ENCODE measurements at regions not wholly inside any gene's neighbourhood (a gene's known extent, or its start where the extent isn't known, plus 50 kb on each side); places are given as distances from the start of the nearest gene placed in this dataset.

DNA sequence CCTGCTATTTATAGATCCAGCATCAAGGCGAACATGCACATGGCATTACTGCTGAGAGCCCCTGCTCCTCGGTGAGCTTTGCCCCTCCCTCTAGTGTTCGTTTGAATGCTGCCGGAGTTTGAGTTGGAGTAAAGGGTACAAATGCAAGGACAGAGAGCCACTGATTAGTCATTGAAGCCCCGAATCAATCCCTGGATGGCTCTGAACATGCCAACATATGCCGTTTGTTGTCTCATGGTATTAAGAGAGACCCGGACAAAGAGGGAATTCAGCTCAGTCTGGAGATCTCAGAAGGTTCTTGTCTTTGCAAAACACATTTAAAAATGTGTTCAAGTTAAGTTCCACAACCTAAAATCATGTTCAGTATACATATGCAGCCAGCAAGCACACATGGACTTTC, 789.2 kb upstream of the NR2F2 start:
- DNase-seq: no peak

DNA sequence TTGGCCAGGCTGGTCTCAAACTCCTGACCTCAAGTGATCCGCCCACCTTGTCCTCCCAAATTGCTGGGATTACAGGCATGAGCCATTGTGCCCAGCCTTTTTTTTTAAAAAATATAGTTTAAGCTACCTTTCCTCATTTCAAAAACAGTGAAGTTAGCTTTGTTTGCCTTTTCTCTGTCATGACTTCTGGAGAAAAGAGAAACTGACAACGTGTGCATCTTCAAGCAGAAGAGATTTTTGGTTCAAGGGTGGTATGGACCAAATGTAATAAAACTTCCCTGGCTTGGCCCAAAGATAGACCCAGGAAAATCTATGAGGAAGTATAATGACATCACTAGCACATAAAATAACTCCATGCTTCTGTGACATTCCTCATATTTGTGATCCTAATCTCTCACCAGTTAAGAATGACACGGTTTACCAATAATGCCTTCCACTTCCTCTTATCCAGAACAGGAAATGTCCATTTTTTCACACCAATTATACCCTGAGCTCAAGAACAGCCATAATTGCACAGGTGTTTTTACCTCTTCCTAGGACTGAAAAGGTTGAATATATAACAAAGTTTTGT, 781.2 kb upstream of the NR2F2 start:
- DNase-seq: no peak

DNA sequence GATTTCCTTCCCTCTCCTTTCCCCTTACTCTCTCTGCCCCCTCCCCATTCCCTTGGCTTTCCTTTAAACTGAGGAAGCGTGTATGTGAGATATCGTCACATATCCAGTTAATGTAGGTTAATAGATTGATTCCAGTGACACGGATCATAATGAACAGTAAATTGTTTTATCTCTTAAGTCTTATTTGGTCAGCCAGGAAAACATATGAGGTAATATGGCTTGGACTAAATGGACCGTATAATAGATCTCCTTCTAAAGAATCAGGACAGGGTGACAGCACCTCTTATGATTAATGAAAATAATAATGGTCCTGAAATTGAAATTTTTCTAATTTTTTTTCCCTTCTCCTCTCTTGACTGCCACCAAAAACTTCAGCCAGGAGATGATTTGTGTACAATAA, 779.8 kb upstream of the NR2F2 start:
- DNase-seq: no peak

DNA sequence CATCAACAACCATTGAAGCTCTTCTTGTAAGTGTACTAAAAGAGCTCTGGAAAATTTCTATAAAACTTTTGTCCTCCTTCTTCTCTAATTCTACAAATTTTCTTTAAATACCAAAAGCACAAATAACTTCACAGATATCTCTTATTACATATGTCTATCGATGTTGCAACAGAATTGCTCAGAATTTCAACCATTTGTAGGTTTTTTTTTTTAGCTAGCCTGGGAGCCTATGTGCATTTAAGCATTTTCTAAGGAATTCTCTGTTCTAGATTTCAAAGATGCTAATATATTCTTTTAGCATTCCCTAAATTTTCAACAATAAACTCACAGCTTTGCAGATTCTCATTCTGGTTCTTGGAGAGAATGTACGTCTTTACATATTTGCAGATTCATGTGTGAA, 774.3 kb upstream of the NR2F2 start:
- no peak for DNase-seq

DNA sequence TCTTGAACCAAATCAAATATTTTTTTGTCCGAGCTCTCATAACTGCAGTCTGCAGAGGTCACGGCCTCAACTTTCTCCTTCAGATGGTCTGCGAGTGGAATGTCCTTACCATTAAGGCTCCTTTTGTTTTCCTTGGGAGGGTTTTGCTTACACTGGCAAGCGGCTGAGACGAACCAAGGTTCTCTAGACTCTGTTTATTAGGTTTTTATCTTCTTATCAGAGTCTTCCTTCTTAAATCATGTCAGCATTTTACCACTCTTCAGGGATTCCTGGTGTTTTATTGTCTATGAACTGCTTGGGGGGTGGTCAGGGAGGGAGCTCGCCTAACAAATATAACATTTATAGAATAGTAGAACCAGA, 773.7 kb upstream of the NR2F2 start:
- no peak for DNase-seq

DNA sequence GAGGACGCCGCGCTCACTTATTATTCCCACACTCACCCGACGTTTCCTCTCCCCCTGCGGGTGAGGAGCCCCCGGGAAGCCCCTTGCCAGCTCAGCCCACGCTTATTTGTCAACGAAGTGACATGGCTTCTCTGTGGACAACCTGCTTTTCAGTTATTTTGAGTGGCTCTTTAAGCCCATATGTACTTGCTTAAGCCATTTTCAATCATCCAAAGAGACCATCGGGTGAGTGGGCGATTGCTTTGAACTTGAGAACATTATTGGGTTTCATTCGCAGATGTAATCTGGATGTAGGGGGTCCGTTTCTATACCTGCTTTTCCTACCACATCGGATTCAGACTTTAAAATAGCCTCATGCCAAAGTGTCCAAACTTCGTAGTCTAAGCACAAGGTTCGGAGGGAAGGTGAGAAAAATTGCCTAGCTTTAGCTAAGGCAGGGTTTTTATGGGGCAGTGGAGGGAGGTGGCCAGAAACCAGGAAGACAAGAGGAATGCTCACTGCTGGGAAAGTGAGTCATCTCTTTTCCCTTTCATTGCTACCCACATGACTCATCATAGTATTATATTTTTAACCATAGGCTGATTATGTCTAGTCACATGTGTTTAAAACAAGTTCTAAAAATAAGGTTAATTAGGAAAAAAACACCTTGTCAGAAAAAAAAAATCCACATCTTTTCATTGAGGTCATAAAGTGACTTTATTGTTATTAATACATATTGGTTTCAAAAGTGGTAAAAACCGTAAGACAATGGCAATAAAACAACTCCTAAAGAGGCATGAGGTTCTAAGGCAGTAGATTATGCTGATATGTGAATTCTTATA, 773.1 kb upstream of the NR2F2 start:
- no peak for DNase-seq

DNA sequence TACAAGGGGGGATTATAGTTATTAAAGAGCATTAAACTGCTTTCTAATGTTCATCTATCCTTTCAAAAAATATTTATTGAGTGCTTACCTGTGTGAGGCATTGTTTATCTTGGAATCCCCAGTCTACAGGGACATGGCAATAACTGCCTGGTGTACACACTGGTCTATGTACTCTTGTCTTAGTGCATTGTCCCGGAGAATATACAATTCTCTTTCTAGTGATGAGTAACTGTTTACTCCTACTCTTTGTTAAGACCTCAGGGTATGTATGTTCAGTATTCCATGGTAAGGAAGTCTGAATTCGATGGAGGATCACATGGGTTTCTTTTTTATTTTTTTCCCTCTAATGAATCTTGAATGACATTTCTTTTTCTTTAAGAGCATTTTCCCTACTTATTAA, 772.4 kb upstream of the NR2F2 start:
- DNase-seq: no peak

DNA sequence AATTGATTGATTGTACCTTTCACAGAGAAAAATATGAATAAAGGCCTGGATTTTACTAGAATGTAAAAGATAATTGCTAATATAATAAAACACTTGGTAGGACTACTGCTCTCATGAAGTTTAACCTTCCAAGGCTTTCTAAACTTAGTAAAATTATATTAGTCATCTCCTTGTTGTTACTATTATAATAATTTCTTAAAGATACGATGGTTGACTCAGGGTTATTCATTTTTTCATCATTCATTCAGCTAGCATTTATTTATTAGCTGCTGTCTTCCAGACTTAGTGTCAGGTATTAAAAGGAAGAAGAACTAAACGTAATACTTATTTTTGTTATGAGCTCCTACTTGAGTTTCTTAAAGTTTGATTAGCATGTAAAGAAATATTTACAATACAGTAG, 771.6 kb upstream of the NR2F2 start:
- DNase-seq: no peak

DNA sequence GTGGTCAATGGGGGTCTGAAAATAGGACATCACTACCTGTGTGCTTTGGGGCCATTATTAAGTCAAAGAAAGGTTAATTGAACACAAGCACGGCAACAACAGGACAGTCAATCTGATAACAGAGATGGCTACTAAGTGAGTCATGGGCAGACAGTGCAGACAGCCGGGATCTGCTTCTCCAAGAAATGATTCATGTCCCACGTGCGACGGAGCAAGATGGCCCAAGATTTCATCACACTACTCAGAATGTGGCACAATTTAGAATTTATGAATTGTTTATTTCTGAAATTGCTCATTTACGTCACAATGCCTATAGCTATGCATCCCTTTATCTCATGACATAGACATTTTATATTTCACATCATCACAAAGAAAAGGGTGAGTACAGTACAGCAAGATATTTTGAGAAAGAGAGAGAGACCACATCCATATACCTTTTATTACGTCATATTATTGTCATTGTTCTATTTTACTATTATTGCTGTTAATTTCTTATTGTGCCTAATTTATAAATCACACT, 770.6 kb upstream of the NR2F2 start:
- DNase-seq: no peak

DNA sequence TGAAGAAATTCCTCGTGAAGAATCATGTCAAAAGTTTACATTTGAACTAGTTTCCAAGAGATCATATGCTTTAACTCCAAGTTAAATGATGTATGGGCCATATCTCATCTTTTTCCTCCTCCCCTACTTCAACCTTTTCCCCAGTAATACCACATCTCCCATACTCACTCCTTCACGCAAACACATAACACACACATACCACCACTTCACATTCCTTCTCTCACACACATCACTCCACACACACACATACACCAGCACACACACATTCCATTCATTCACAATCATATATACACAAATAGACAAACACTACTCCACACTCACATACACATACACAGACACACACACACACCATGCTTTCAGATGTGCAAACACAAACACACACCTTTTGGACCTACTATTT, 769.0 kb upstream of the NR2F2 start:
- DNase-seq: no peak

DNA sequence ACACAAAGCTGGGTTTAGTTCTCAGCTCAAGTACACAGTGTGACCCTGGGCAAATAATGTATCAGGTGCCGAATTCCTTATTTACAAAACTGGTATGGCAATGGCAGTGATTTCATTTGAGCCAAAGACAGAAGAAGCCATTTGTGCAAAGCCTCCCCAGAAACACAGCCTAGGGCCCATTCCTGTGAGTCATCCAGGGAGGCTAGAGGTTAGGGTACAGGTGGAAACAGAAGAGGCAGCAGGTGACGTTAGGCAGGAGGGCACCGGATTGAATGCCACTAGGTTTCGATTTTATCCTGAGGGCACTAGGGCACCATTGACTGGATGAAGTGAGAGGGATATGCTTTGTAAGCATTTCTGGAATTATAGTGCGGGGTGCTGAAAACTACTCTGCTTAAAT, 766.9 kb upstream of the NR2F2 start:
- DNase-seq: no peak

DNA sequence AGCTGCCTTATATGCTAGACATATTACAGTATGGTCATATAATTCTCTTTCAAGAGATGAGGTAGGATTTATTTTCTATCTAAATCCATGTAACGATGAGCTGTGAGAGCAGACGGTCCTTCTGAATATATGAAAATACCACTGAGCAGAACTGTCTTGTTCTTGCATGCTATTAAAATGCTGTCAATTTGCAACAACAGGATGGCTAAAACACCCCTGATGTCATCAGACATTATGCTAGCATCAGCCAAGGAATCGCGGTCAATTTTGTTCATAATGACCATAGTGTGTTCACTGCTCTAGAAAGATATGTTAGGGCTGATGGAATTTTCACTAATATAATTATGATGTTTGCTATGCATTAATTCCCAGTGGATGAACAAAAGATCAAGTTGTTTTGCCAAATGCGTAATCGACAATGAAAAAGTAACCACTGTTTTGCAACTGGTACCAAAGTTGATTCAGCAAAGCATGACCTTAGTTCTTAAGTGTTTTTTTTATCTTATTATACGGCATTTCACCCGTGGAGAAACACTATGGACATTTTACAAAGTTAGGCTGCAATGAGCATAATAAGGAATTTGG, 765.4 kb upstream of the NR2F2 start:
- no peak for DNase-seq

DNA sequence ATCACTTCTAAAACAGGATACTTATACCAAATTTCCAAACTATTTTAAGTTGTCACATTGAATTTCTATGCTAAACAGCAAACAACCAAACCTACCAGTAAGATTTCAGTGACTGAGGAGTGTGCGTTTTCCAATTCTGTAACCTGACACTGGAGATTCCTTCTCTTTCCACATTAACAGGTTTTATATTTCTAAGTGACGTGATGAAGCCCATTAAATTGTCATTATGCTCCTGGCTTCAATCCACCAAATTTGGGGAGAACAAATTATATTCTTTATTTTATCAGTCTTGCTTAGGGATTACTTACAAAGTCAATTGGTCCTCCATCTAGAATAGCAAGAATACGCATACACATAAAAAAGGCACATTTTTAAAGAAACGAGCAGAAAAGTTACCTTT, 764.8 kb upstream of the NR2F2 start:
- DNase-seq: no peak

DNA sequence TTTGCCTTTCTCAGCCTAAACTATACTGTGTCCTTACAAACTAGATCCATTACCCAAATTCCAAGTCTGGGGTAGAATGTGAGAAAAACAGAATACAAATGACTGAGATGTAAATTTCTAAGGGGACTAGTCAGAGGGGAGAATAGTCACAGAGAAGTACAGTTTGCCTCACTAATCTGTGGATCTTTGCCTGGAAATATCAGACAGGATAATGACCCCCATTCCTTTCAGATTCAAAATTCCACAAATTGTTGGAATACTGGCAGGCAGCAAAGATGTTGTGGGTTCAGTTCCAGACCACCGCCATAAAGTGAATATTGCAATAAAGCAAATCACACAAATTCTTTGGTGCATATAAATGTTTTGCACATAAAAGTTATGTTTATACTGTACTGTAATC, 762.8 kb upstream of the NR2F2 start:
- DNase-seq: no peak

DNA sequence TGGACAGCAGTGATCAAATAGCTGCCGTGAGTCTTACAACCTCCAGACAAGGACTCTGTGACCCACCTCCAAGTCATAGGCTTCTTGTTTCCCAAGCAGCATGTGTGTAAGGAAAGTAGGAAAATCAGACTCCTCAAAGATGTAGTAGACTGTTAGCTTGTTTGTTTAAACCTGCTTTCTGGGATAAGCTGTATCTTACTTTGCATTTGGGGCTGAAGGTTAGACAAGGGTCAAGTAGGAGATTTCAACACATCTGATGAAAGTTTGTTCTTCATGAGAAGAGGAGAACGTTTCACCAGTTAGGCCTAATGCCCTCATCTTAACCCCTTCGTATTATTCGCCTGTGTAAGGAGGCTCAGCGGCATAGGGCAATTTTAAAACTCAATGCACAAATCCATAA, 756.4 kb upstream of the NR2F2 start:
- DNase-seq: no peak

DNA sequence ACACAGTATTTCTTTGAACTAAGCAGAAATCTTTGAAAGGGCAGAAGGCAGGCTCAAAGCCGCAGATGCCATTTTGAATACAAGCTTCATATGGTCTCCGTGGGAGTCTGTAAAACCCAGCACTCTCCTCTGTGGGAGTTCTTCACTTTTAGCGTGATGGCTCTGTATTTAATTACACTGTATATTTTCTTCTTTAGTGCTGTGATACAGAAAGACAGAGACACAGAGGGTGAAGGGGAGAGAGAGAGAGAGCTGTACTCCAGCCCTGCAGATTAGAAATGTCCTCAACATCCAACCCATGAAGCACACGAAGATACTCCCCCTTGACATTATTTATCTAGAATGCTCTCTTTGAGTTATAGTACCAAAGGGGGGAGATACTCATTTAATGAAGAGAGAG, 752.6 kb upstream of the NR2F2 start:
- no peak for DNase-seq

DNA sequence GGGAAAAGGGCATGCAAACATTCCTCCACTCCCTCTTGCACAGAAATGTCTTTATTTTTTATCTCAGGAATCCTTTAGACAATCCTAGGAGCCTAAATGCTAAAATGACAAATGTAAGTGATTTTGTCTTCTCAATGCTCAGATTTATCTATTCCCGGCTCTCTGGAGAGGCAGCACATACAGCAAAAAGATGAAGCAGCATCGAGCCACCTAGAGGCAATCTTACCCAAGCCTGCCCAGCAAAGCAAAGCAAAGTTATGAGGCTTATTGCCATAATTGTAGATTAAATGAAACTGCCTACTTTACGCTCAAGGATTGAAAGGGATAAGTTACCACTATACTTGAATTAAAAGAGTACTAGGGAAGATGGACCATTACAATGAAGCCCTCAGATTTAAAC, 750.4 kb upstream of the NR2F2 start:
- DNase-seq: no peak

DNA sequence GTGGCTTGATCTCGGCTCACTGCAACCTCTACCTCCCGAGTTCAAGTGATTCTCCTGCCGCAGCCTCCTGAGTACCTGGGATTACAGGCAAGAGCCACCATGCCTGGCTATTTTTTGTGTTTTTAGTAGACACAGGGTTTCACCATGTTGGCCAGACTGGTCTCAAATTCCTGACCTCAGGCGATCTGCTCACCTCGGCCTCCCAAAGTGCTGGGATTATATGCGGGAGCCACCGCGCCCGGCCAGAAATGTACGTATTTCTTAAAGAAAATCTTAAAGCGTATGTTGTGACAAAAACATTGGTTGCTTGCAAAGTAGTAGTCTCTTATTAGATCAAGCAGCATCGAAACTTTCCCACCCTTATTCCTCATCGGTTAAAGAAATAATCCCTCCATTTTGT, 748.9 kb upstream of the NR2F2 start:
- DNase-seq: no peak

DNA sequence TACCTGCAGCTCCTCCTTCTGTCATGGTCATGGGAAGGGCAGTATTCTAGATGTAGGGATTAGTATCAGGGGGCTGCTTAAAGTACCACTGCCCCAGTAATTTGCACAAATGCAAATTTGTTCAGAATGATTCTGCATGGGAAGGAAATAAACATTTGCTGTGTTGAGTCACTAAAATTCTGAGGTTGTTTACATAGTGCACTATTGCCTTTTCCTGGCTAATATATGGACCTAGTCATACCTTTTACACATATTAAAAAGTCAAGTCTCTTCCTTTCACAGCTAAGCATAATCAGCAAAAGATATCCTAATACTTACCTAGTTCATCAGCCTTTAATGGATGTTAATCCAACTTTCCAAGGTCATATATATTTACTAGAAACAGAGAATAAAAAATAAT, 746.4 kb upstream of the NR2F2 start:
- no peak for DNase-seq

DNA sequence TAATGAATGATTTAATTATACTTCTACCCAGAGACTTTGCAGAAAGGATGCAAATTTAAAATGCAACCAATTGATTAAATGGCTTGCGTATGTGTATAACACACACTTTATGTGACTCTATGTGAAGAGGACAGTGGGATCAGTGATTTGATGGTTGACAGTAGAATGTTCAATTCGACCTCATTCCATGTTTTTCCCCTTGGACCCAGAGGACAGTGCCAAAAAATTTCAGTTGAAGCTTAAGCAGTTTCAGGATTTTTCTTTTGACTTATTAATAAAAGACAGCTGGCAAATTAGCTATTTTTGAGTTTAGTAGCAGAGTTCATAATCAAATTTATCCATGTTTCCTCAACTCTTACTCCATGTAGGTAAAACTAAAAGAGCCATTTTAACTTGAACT, 742.4 kb upstream of the NR2F2 start:
- no peak for DNase-seq

DNA sequence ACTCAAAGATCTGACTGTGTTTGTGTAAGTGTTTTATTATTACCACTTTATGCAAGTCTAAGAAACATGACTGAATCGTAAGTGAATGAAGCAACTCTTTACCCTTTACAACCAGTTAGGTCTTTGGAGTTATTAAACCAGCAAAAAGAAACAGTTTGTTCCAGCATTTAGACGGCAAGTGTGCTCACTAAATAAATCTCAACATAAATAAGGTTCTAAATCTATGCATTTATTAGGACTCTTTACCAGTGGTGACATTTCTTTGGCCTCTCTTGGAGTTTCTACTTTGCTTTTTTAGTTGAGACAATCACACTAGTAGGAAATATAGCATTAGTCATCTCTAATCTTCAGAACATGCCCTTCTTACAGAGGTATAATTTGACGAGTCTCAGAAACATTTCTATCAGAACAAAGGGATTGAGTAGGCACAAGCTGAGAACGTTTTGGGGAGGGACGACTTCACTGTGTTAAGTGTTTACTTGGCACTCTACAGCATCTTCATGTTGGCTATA, 739.9 kb upstream of the NR2F2 start:
- DNase-seq: no peak

DNA sequence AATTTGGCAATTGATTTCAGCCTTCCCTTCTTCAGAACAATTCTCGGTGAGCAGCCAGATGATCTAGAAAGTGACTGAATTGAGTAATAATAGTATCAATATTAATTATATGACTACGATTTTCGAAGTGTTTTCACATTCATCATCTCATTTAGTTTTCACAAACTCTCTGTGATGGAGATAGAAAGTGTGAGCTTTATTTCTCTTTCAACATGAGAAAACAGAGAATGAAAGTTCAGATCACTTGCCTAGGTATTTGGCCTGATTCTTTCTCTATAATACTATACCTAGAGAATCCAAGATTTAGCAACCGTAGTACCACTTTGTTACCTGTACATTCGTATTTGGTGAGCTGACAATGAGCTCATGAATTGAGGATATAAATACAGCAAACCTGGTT, 739.2 kb upstream of the NR2F2 start:
- no peak for DNase-seq

DNA sequence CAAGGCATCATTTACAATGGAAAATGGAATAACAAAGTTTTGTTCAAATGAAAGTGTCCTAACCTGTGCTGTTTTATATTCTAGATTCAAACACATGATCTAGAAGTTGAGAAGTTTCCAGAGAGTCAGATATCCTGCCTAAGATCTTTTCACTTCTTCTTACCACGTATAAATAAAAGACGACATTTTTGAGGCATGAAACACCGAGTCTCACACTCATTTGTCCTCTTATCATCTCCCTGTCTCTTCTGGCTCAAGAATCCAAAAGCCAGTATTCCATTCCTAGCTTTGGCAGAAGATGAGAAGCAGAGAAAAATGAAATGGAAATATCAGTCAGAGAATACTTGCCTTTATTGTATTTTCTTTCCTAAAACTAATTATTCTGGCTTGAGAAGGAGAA, 738.6 kb upstream of the NR2F2 start:
- DNase-seq: no peak

DNA sequence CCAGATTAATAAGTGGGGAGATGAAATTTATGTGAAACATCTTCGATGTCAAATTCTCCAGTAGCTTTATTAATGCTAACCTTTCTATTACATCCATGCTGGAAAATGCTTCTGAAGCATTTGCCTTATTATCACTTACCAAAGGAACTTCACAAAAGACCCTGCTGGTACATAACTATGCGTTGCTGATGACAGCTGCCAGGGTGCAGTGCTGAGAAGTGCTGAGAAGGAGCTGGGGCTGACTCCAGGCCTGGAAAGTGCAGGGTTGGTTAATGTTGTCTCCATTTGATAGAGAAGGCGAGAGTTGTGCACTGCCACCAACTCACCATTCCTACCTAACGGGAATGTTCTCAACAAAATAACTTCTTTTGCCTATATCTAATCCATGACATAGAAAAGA, 736.0 kb upstream of the NR2F2 start:
- no peak for DNase-seq
